ENCODE measurements at regions not wholly inside any gene's neighbourhood (a gene's known extent, or its start where the extent isn't known, plus 50 kb on each side); places are given as distances from the start of the nearest gene placed in this dataset.

DNA sequence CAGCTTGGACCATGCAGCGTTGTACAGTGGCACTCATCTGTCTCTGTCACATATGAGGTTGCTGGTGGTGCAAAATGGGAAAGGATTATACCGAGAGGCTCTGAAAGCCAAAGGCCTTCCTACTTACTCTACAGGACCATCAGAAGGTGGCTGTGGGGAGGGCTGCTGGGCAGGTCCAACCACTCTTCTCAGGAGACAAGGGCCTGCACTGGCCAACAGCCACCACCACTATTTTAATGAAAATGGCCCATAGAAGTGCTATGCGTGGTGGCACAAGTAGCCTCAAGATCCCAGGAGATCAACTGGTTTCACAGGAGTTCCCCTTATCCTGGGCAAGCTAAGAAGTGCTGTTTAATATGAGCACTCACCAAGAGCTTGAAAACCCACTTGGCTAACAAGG lies 52.3 kb downstream of the MRPL57 start:
- no peaks in the 10 kb centered on the region for H3K36me3 ChIP-seq (replicated peaks in 1 of 2; ENCODE audit: insufficient read depth in 1 of 2, low read depth in 2 of 2)
- no peaks in the 10 kb centered on the region for H3K9me3 ChIP-seq
- TF ChIP-seq, protein P1, sequence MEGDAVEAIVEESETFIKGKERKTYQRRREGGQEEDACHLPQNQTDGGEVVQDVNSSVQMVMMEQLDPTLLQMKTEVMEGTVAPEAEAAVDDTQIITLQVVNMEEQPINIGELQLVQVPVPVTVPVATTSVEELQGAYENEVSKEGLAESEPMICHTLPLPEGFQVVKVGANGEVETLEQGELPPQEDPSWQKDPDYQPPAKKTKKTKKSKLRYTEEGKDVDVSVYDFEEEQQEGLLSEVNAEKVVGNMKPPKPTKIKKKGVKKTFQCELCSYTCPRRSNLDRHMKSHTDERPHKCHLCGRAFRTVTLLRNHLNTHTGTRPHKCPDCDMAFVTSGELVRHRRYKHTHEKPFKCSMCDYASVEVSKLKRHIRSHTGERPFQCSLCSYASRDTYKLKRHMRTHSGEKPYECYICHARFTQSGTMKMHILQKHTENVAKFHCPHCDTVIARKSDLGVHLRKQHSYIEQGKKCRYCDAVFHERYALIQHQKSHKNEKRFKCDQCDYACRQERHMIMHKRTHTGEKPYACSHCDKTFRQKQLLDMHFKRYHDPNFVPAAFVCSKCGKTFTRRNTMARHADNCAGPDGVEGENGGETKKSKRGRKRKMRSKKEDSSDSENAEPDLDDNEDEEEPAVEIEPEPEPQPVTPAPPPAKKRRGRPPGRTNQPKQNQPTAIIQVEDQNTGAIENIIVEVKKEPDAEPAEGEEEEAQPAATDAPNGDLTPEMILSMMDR (IDR thresholded peaks at IDR 0.05), result no peak
- TF ChIP-seq POLR2A (IDR thresholded peaks at IDR 0.05), result no peak
- no peaks in the 10 kb centered on the region for H3K27me3 ChIP-seq
- intact Hi-C loops (cut with DNase I), result no loop called here
- no peak for DNase-seq
- no peaks in the 10 kb centered on the region for H3K4me1 ChIP-seq
- WGBS, 2 donors, result 84 to 91% methylated on average over 3 of the region's 3 CpGs
- no peak for ATAC-seq
- H3K4me3 ChIP-seq, result no peak overlapping the region
- H3K27ac ChIP-seq, result no peak overlapping the region

DNA sequence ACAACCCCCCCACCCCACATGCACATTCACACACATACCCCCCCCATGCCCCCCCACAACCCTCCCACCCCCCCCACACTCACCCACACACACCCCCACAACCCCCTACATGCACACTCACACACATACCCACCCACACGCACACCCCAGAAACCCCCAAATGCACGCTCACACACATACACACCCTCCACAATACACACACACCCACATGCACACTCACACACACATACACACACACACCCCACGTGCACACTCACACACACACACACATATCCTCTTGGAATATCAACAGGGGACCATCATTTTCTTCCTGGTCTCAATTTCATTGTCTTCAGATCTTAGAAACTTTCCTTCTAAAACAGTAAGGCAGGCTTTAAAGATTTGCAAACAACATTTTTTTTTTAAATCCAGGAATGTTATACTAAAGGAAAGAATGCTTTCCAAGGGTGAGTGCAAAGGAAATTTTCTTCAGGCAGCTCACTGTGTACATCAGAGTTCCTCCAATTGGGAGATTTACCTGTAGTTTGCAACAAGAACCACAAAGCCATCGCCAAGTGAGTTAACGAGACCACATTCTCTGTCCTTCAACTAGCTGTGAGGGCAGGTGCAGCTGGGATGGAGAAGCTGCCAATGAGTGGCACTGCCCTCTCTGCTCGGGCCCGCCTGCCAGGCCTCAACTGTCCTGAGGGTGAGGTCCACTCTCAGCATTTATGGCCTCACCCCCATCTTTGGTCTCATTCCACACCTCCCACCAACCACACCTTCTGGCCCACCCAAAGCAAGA lies 53.0 kb downstream of the MRPL57 start:
- intact Hi-C loops (cut with DNase I), result no loop called here
- DNase-seq (no peak), ATAC-seq (no peak)
- no peak for TF ChIP-seq POLR2A (IDR thresholded peaks at IDR 0.05)
- TF ChIP-seq, protein P1 (IDR thresholded peaks at IDR 0.05), result no peak
- no peaks in the 10 kb centered on the region for H3K4me1 ChIP-seq
- H3K27me3 ChIP-seq, result no peaks in the 10 kb centered on the region
- no peaks in the 10 kb centered on the region for H3K9me3 ChIP-seq
- H3K27ac ChIP-seq, result no peak overlapping the region
- no peak overlapping the region for H3K4me3 ChIP-seq
- H3K36me3 ChIP-seq (replicated peaks in 1 of 2; ENCODE audit: insufficient read depth in 1 of 2, low read depth in 2 of 2), result no peaks in the 10 kb centered on the region
- 85 to 88% methylated on average over 7 of the region's 7 CpGs for WGBS, 2 donors

DNA sequence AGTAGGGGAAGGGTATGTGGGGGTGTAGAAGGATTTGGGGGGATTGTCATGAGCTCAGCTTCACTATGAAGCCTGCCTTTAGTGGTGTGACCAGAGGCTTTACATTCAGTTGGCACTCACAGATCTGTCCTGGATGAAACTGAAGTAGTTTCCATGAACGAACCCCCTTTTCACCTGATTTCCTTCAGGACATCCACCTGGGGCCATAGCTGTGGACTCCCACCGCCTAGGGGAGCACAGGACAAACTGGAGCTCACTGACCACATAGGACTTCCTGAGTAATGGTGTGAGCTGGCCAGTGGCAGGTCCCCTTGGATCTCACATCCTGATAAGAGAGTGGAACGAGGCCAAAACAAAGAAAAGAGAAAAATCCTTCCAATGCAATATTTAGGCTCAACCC lies 54.1 kb downstream of the MRPL57 start:
- DNase-seq (no peak), ATAC-seq (no peak)
- 43 to 45% methylated on average over 3 of the region's 3 CpGs for WGBS, 2 donors
- Histone ChIP-seq H3K36me3 (replicated peaks in 1 of 2; ENCODE audit: insufficient read depth in 1 of 2, low read depth in 2 of 2) (no peaks in the 10 kb centered on the region), H3K27ac (no peak overlapping the region), H3K4me3 (no peak overlapping the region), H3K9me3 (no peaks in the 10 kb centered on the region), H3K27me3 (no peaks in the 10 kb centered on the region), H3K4me1 (no peaks in the 10 kb centered on the region)
- intact Hi-C loops (cut with DNase I), result no loop called here
- TF ChIP-seq, protein P1 (IDR thresholded peaks at IDR 0.05), result no peak
- no peak for TF ChIP-seq POLR2A (IDR thresholded peaks at IDR 0.05)

DNA sequence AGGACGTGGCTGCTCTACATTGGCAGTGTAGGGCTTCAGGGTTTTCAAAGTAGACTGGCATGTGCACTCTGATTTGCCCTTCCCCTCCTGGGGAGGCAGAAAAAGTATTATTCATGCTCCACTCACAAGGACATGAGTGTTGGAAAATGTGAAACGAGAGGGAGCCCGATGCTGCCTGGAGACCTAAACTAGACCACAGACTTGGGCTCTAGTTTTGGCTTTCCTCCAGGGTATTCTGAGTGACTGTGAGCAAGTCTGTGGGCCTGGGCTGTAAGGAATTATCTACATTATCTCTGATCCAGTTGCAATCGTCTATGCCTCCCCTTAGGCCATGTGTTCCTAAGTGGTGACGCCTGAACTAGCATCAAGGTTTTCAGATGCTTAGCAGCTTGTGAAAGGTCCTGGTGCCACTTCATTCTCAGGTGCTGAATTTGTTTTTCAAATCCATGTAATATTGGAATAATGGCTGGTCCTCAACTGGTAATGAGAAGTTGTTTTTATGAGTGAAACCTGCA lies 55.0 kb downstream of the MRPL57 start:
- H3K27me3 ChIP-seq, result no peaks in the 10 kb centered on the region
- H3K4me1 ChIP-seq, result no peaks in the 10 kb centered on the region
- H3K4me3 ChIP-seq, result no peak overlapping the region
- H3K27ac ChIP-seq, result no peak overlapping the region
- WGBS, 2 donors, result 62 to 63% methylated on average over 5 of the region's 5 CpGs
- no peaks in the 10 kb centered on the region for H3K9me3 ChIP-seq
- DNase-seq (no peak), ATAC-seq (no peak)
- intact Hi-C loops (cut with DNase I), result no loop called here
- TF ChIP-seq POLR2A (IDR thresholded peaks at IDR 0.05), result no peak
- TF ChIP-seq, protein P1 (IDR thresholded peaks at IDR 0.05), result no peak
- H3K36me3 ChIP-seq (replicated peaks in 1 of 2; ENCODE audit: insufficient read depth in 1 of 2, low read depth in 2 of 2), result no peaks in the 10 kb centered on the region

DNA sequence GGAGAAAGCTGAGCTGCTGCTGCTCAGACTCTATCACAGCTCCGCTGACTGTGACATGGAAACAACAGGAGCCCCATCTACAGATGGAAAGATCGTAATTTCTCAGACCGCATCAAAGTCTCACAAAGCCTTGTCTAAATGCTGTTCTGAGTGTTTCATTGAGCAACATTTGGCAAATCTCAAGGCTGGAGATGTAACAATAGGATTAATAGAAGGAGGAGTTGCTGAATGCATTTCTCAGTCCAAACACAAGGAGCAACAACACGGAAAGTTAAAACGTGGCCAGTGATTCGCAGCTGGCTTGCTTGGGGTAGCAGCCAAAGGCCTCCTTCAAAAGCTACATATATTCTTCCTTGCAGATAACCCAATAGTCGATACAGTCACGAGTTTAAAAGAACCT lies 55.7 kb downstream of the MRPL57 start:
- no peak overlapping the region for H3K4me3 ChIP-seq
- 62 to 63% methylated on average over 8 of the region's 8 CpGs for WGBS, 2 donors
- H3K36me3 ChIP-seq (replicated peaks in 1 of 2; ENCODE audit: insufficient read depth in 1 of 2, low read depth in 2 of 2), result no peaks in the 10 kb centered on the region
- no peaks in the 10 kb centered on the region for H3K27me3 ChIP-seq
- TF ChIP-seq POLR2A (IDR thresholded peaks at IDR 0.05), result no peak
- TF ChIP-seq, protein P1 (IDR thresholded peaks at IDR 0.05), result no peak
- no peaks in the 10 kb centered on the region for H3K4me1 ChIP-seq
- DNase-seq (no peak), ATAC-seq (no peak)
- no peak overlapping the region for H3K27ac ChIP-seq
- no peaks in the 10 kb centered on the region for H3K9me3 ChIP-seq
- intact Hi-C loops (cut with DNase I), result no loop called here
